Adrenal gland (tissue), 5 donors: ENCODE measurements at regions not wholly inside any gene's neighbourhood (a gene's known extent, or its start where the extent isn't known, plus 50 kb on each side); places are given as distances from the start of the nearest gene placed in this dataset.

Source experiments
- CTCF ChIP-seq, 6 experiments: fragments of 450-650 bp in 4 of 6; fragments of 200-600 bp in 2 of 6; sonication (generic) in 1 of 6; IDR thresholded peaks; 1 replicate in 5 of 6; 2 replicates in 1 of 6; pipeline versions ENCODE4 v1.5.1 to v1.8.0; 2016 to 2021; ENCODE audit warnings: antibody characterized with exemption in 6 of 6, mild to moderate bottlenecking in 2 of 6, moderate library complexity in 1 of 6
- POLR2A ChIP-seq, 2 donors: fragments of 450-650 bp; IDR thresholded peaks; one replicate each; pipeline ENCODE4 v1.6.1; 2017; ENCODE audit warnings: antibody characterized with exemption in 2 of 2, mild to moderate bottlenecking in 2 of 2, moderate library complexity in 1 of 2
- donor health status: DM: no; HTN: no; CAD: no.

- no peak for TF ChIP-seq CTCF (IDR thresholded peaks at IDR 0.05)
- TF ChIP-seq POLR2A (IDR thresholded peaks at IDR 0.05), result no peak
Measured at GRCh38 chr5:128626536-128627090, 88.6 kb upstream of the FBN2 start.
